22Rv1 (cell line): ENCODE measurements at regions not wholly inside any gene's neighbourhood (a gene's known extent, or its start where the extent isn't known, plus 50 kb on each side); places are given as distances from the start of the nearest gene placed in this dataset.
"Not testable (repeated sequence)": the region's sequence is repeated elsewhere in the genome, so short reads cannot be mapped to it uniquely, and the experiment has no call there.

Experiments used
- H3K27ac ChIP-seq: fragments of 450-650 bp; 2 replicates; pipeline ENCODE4 v1.5.1; 2017
- CTCF ChIP-seq: fragments of 450-650 bp; IDR thresholded peaks from 2 replicates; pipeline ENCODE4 v1.5.1; 2017; ENCODE audit warnings: mild to moderate bottlenecking
- ZFX ChIP-seq: fragments of 450-650 bp; IDR thresholded peaks from 2 replicates; pipeline ENCODE4 v1.6.1; 2017; ENCODE audit warnings: antibody characterized with exemption, borderline replicate concordance

GRCh38 chr1:229920683-229921082, 146.4 kb upstream of the GALNT2 start:
- H3K27ac ChIP-seq = no peak overlapping the region
- TF ChIP-seq ZFX = no peak
- no peak for TF ChIP-seq CTCF

DNA sequence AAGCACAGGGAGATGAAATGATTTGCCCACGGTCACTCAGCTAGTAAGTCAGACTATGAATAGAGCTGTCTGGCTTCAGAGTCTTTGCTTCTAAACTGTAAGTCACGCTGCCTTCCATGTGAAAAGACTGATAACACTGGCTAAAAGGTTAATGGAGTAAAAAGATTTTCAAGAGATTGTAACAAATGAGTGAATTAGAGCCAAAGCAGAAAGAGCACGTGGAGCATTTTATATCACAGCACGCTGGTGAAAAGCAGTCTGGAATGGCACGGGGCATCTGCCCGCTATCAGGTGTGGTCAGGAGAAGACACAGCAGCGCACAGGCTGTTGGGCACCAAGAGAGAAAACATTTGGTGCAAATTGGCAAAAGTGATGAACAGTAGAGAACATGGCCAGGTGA, 144.8 kb upstream of the GALNT2 start:
- no peak overlapping the region for H3K27ac ChIP-seq
- TF ChIP-seq CTCF (no peak), ZFX (no peak)

DNA sequence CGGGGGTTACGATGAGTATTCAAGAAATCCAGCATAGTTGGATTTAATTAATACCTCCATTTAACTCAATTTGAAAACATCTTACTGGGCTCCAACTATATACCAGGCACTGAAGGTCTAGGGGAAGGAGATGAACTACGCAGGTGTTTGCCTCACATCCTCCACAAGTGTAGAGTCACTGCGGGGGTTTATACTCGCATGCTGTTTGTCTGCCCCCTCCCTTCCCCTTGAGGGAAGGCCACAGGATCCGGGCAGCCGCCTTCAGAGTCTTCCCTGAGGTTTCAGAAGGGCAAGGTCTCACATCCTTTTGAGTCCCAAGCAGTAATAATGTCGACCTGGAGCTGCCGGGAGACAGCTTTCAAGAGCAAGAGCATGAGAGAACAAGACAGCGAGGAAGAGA, 142.4 kb upstream of the GALNT2 start:
- TF ChIP-seq ZFX = no peak
- TF ChIP-seq CTCF = no peak
- H3K27ac ChIP-seq = no peak overlapping the region

GRCh38 chr1:229928767-229929166, 138.3 kb upstream of the GALNT2 start:
- no peak overlapping the region for H3K27ac ChIP-seq
- TF ChIP-seq CTCF = no peak

DNA sequence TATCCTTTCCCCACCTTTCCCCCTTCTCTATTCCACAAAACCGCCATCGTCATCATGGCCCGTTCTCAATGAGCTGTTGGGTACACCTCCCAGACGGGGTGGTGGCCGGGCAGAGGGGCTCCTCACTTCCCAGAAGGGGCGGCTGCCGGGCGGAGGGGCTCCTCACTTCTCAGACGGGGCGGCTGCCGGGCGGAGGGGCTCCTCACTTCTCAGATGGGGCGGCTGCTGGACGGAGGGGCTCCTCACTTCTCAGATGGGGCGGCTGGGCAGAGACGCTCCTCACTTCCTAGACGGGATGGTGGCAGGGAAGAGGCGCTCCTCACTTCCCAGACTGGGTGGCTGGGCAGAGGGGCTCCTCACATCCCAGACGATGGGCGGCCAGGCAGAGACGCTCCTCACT, 135.3 kb upstream of the GALNT2 start:
- H3K27ac ChIP-seq = not testable (repeated sequence)

GRCh38 chr1:229935157-229935556, 131.9 kb upstream of the GALNT2 start:
- H3K27ac ChIP-seq = not testable (repeated sequence)

DNA sequence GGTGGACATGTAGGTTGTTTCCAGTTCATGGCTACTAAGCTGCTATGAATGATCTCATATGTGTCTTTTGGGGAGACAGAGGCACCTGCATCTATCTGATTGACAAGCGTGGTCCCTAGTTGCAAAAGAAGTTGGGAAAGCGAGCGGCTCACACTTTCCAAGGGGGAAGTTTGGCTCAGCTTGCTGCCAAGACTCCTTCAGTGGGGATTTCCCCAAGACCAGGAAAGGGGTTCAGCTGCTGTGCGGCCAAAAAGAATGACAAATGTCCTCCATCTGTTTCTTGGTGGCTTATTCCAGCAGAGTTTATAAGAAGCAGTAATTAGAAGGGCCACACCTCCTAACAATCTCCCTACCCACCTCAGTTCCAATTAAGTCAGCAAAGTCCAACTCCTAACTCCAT, 128.5 kb upstream of the GALNT2 start:
- no peak for TF ChIP-seq ZFX
- no peak for TF ChIP-seq CTCF
- no peak overlapping the region for H3K27ac ChIP-seq

DNA sequence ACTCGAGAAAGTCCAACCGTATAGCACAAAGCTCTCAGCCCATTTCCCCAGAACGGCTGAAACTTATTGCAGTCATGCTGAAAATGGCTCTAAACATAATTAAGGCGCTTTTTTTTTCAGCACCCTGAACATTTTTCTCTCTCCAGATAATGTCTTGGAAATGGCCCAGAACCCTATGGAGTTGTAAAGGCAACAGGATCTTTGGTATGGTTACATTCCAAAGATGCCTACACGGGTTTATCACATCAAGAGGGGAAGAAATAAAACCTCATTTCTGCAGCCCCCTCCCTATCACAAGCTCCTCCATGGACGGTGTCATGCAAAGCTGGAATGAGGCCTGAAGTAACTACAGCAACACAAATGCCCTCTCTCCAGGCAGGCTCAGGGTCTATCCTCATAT, 126.4 kb upstream of the GALNT2 start:
- no peak for TF ChIP-seq CTCF
- TF ChIP-seq ZFX = no peak
- no peak overlapping the region for H3K27ac ChIP-seq

DNA sequence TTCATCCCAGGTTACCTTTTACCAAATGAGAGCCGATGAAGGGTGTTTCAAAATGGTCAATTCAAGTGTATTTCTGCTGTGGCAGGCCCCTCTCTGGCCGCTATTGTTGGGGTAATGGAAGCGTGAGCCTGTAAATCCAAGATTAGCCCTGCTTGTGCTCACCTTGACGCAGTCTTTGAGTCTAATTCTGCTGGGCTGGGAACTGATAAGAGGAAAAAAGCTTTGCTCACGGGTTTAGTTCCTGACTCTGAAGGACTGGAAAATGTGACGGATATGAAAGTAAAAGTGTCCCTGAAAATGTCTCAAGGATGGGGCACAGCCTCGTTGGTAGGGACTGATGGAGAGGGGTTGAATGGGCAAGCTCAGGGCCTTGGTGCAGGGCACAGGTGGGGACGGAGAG, 125.9 kb upstream of the GALNT2 start:
- H3K27ac ChIP-seq = no peak overlapping the region
- TF ChIP-seq ZFX = no peak
- TF ChIP-seq CTCF = no peak
